HL-60 (cell line): ENCODE measurements at regions not wholly inside any gene's neighbourhood (a gene's known extent, or its start where the extent isn't known, plus 50 kb on each side); places are given as distances from the start of the nearest gene placed in this dataset.
"Not testable (repeated sequence)": the region's sequence is repeated elsewhere in the genome, so short reads cannot be mapped to it uniquely, and the experiment has no call there.

Experiments
- DNase-seq, 2 experiments: peaks; one replicate each; pipeline ENCODE4 v3.0.0-alpha.2; 2010 to 2020; ENCODE audit warnings: low read depth in 1 of 2, low spot score in 1 of 2
- H3K27ac ChIP-seq: fragments of 250-450 bp; sonication (Bioruptor Pico); replicated peaks from 2 replicates; pipeline ENCODE4 v1.5.1; 2020; ENCODE audit warnings: mild to moderate bottlenecking, moderate library complexity
- H3K27me3 ChIP-seq: fragments of 250-450 bp; sonication (Bioruptor Pico); 2 replicates; pipeline ENCODE4 v1.5.1; 2021; ENCODE audit warnings: mild to moderate bottlenecking, moderate library complexity; ENCODE audit not compliant: insufficient read depth, poor library complexity, severe bottlenecking
- H3K4me3 ChIP-seq: replicated peaks from 2 replicates; pipeline ENCODE4 v1.5.1; 2011; ENCODE audit warnings: mild to moderate bottlenecking, control low read depth, low read length; ENCODE audit not compliant: insufficient read depth
- GABPA ChIP-seq: IDR thresholded peaks from 2 replicates; pipeline ENCODE4 v1.6.1; 2012; ENCODE audit warnings: low read depth
- POLR2AphosphoS5 ChIP-seq: IDR thresholded peaks from 2 replicates; pipeline ENCODE4 v1.6.1; 2012; ENCODE audit warnings: low read depth
- SPI1 ChIP-seq: IDR thresholded peaks from 2 replicates; pipeline ENCODE4 v1.6.1; 2012; ENCODE audit warnings: low read depth, mild to moderate bottlenecking, borderline replicate concordance
- TF ChIP-seq, protein P1 (sequence below): IDR thresholded peaks from 2 replicates; pipeline ENCODE4 v1.6.1; 2012; ENCODE audit warnings: low read depth; ENCODE audit not compliant: insufficient replicate concordance
- TF ChIP-seq, protein P2 (sequence below): IDR thresholded peaks from one replicate; pipeline ENCODE4 v1.5.1; 2011; ENCODE audit warnings: low read length, control low read depth, inconsistent platforms; ENCODE audit not compliant: insufficient read depth

DNA sequence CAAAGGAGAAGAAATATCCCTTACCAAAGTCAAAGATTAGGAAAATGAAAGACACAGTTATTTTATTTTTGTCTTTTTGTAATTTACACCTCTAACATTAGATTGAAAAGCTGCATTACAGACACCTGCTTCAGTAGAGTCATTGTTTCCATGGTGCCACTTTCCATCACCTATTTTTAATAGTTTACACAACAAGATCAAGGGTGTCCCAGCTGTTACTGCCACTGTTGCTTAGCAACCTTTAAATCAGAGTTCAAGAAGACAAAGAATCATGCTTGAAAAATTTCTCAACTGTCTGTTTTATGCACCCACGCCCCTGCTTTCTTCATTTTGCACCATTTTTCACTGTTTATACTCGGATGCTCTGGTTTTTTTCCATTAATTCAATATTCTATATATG, 668.2 kb upstream of the GJE1 start:
- H3K27ac ChIP-seq, result no peak overlapping the region
- H3K27me3 ChIP-seq, result no peaks in the 10 kb centered on the region
- TF ChIP-seq SPI1 (no peak), GABPA (no peak), POLR2AphosphoS5 (no peak)
- TF ChIP-seq, protein P1, sequence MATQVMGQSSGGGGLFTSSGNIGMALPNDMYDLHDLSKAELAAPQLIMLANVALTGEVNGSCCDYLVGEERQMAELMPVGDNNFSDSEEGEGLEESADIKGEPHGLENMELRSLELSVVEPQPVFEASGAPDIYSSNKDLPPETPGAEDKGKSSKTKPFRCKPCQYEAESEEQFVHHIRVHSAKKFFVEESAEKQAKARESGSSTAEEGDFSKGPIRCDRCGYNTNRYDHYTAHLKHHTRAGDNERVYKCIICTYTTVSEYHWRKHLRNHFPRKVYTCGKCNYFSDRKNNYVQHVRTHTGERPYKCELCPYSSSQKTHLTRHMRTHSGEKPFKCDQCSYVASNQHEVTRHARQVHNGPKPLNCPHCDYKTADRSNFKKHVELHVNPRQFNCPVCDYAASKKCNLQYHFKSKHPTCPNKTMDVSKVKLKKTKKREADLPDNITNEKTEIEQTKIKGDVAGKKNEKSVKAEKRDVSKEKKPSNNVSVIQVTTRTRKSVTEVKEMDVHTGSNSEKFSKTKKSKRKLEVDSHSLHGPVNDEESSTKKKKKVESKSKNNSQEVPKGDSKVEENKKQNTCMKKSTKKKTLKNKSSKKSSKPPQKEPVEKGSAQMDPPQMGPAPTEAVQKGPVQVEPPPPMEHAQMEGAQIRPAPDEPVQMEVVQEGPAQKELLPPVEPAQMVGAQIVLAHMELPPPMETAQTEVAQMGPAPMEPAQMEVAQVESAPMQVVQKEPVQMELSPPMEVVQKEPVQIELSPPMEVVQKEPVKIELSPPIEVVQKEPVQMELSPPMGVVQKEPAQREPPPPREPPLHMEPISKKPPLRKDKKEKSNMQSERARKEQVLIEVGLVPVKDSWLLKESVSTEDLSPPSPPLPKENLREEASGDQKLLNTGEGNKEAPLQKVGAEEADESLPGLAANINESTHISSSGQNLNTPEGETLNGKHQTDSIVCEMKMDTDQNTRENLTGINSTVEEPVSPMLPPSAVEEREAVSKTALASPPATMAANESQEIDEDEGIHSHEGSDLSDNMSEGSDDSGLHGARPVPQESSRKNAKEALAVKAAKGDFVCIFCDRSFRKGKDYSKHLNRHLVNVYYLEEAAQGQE, result no peak
- no peak overlapping the region for H3K4me3 ChIP-seq
- DNase-seq, result no peak

DNA sequence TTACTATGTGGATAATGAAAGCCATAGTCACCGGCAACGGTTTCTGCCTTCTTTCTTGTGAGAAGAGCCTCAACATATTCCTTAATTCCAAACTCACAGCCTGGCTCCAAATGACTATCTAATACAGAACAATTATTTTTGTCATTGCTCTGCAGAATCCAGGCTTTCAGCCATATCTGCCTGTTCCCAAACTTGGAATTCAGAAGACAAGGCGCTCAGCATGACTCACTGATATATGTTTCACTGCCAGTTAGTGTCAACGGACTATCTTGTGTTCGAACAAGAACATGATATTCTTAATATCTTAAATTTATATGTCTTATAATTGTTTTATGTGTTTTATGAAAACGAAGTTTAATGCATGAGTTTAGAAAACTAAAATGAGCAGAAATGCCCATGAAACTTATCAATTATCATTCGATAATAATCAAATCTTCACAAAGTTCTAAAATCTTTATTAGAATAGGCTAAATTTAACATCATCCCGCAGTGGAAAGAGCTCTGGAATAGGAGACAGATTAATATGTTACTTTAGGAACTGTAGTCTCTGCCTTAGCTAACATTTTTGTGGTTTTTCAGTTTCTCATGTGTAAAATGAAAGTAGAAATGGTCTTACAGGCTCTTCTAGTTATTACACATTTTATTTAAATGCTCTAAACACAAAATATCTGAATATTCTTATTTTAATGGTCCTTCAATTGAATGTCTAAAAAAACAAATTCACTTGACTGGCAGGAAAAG, 669.3 kb upstream of the GJE1 start:
- no peak overlapping the region for H3K4me3 ChIP-seq
- DNase-seq, result no peak
- no peaks in the 10 kb centered on the region for H3K27me3 ChIP-seq
- H3K27ac ChIP-seq, result no peak overlapping the region
- TF ChIP-seq GABPA (no peak), SPI1 (no peak), POLR2AphosphoS5 (no peak)
- TF ChIP-seq, protein P1, result no peak
- TF ChIP-seq, protein P2, sequence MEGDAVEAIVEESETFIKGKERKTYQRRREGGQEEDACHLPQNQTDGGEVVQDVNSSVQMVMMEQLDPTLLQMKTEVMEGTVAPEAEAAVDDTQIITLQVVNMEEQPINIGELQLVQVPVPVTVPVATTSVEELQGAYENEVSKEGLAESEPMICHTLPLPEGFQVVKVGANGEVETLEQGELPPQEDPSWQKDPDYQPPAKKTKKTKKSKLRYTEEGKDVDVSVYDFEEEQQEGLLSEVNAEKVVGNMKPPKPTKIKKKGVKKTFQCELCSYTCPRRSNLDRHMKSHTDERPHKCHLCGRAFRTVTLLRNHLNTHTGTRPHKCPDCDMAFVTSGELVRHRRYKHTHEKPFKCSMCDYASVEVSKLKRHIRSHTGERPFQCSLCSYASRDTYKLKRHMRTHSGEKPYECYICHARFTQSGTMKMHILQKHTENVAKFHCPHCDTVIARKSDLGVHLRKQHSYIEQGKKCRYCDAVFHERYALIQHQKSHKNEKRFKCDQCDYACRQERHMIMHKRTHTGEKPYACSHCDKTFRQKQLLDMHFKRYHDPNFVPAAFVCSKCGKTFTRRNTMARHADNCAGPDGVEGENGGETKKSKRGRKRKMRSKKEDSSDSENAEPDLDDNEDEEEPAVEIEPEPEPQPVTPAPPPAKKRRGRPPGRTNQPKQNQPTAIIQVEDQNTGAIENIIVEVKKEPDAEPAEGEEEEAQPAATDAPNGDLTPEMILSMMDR, result no peak

DNA sequence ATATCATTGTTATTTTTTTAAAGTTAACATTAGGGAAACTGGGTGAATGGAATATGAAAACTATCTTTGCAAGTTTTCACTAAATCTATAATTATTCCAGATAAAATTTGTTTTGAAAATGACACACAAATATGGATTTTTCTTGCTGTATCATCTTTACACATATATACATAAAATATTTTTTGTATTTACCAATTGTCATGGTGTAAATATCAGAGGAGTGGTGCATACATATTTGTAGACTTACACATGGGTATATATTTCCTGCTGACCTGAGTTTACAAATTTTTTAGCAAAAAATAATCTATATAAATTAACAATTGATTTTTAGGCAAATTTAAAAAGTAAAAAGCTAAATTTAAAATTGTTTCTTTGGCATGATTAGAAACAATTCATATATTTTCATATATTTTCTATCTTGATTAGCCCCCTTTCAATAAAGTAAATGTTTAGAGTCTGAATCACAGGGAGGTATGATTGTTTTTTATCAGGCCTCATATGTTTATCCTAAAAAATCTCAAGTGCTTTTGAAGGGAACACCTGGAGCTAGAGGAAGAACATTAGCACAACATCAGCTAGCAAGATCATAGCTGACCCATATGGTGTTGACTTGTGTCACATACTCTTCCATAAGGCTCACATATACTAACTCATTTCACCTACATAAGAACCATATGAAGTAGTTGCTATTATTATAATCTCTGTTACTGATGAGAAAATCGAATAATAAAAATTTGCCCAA, 671.8 kb upstream of the GJE1 start:
- Histone ChIP-seq H3K27me3 (no peaks in the 10 kb centered on the region), H3K4me3 (no peak overlapping the region), H3K27ac (no peak overlapping the region)
- TF ChIP-seq, protein P2, result no peak
- no peak for DNase-seq

DNA sequence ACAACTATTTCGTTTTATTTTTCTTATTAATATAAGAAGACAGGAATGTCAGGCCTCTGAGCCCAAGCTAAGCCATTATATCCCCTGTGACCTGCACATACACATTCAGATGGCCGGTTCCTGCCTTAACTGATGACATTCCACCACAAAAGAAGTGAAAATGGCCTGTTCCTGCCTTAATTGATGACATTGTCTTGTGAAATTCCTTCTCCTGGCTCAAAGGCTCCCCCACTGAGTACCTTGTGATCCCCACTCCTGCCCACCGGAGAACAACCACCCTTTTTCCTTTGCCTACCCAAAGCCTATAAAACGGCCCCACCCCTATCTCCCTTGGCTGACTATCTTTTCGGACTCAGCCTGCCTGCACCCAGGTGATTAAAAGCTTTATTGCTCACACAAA, 672.5 kb upstream of the GJE1 start:
- DNase-seq, H3K4me3 ChIP-seq, H3K27ac ChIP-seq, H3K27me3 ChIP-seq: not testable (repeated sequence)

DNA sequence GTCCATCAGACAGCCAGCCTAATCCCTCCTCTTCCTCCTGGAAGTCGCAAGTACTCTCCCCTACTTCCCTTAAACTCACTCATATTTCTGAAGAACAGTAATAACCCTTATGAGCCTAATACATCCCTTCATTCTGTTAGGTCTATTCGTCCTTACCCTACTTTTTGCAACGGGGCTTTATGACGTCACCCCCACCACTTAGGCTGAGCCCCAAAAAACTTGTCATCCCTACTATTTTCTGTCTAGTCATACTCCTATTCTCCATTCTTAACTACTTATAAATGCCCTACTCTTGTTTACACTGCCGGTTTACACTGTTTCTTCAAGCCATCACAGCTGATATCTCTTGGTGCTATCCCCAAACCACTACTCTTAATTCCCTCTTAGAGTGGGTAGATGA, 674.7 kb upstream of the GJE1 start:
- DNase-seq, H3K4me3 ChIP-seq, H3K27me3 ChIP-seq, H3K27ac ChIP-seq: not testable (repeated sequence)
